SIG-M5 (cell line): ENCODE measurements at regions not wholly inside any gene's neighbourhood (a gene's known extent, or its start where the extent isn't known, plus 50 kb on each side); places are given as distances from the start of the nearest gene placed in this dataset.

Experiments used
- DNase-seq: peaks from one replicate; lab custom pipeline; 2025; lab: John Stamatoyannopoulos, UW

- DNase-seq = no peak
These were observed 68.2 kb upstream of the ARRDC4 start for GRCh38 chr15:97892167-97892938.

GRCh38 chr15:97893967-97894366 is 66.5 kb upstream of the ARRDC4 start:
- no peak for DNase-seq

- DNase-seq = no peak
These were observed 60.5 kb upstream of the ARRDC4 start for GRCh38 chr15:97899981-97900380.

- no peak for DNase-seq
These were observed 58.2 kb upstream of the ARRDC4 start for GRCh38 chr15:97902140-97902780.

GRCh38 chr15:97903560-97903959 is 56.9 kb upstream of the ARRDC4 start:
- no peak for DNase-seq

GRCh38 chr15:97903971-97904572 is 56.4 kb upstream of the ARRDC4 start:
- no peak for DNase-seq

GRCh38 chr15:97909291-97909891 is 51.1 kb upstream of the ARRDC4 start:
- DNase-seq = no peak
